Left renal cortex interstitium (tissue), 4 donors: ENCODE measurements at regions not wholly inside any gene's neighbourhood (a gene's known extent, or its start where the extent isn't known, plus 50 kb on each side); places are given as distances from the start of the nearest gene placed in this dataset.
"Not testable (repeated sequence)": the region's sequence is repeated elsewhere in the genome, so short reads cannot be mapped to it uniquely, and the experiment has no call there.

Source experiments
- DNase-seq, 4 donors: peaks; one replicate each; pipeline ENCODE4 v3.0.0-alpha.2; 2013; ENCODE audit warnings: low read depth in 4 of 4, low spot score in 2 of 4, missing footprints in 1 of 4

DNA sequence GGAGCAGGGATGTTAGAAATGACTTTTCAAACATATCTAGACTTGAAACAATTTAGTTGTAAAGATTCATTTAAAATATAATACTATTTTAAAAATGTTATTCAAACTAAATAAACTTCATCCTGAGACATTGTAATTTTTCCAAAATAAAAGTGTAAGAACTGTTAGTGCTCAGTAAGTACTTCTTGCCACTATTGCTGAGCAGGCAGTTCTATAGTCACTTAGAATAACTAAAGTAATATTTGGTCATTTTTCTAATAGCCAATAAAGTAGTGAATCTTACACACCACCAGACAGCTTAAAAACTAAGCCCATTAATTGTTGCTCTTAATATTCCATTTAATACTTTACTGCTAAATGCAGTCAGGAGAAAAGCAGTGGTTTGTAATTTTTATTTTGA, 1120.0 kb upstream of the CDH10 start:
- no peak for DNase-seq

- DNase-seq, result no peak
Measured at GRCh38 chr5:25763781-25764180, 1119.0 kb upstream of the CDH10 start.

GRCh38 chr5:25754895-25755294, 1110.1 kb upstream of the CDH10 start:
- DNase-seq, result no peak

GRCh38 chr5:25744908-25745307, 1100.1 kb upstream of the CDH10 start:
- DNase-seq, result no peak

GRCh38 chr5:25716680-25717079, 1071.9 kb upstream of the CDH10 start:
- no peak for DNase-seq

DNA sequence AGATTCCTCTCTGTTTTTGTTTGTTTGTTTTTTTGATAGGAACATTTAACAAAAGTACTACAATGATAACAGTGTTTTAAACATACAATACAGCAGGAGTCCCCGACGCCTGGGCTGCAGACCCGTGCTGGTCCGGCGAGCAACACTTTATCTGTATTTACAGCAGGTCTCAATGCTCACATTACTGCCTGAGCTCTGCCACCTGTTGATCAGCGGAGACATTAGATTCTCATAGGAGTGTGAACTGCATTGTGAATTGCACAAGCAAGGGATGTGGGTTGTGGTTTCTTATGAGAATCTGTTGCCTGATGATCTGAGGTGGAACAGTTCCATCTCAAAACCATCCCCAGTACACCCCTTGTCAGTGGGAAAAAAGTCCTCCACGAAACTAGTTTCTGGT, 1068.5 kb upstream of the CDH10 start:
- no peak for DNase-seq

GRCh38 chr5:25707093-25707492, 1062.3 kb upstream of the CDH10 start:
- no peak for DNase-seq

- DNase-seq, result no peak
Measured at GRCh38 chr5:25701936-25702335, 1057.2 kb upstream of the CDH10 start.

DNA sequence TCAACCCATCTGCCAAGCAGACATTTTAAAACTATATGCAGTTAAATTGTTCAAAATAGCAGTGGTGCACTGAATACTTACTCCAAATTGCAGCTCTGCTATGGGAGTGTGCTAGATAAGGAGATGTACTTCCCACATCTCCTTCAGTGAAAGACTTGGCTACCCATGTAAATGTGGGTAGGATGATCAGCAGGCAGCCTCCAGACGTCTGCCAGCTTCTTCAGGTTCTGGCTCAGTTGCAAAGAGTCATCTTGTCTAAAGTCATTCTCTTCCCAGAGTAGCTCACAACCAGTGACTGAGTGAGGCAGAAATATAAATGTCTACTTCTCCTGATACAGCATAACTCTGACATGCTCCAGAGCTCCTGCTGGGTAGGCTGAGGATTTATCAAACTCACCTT, 1050.0 kb upstream of the CDH10 start:
- no peak for DNase-seq

DNA sequence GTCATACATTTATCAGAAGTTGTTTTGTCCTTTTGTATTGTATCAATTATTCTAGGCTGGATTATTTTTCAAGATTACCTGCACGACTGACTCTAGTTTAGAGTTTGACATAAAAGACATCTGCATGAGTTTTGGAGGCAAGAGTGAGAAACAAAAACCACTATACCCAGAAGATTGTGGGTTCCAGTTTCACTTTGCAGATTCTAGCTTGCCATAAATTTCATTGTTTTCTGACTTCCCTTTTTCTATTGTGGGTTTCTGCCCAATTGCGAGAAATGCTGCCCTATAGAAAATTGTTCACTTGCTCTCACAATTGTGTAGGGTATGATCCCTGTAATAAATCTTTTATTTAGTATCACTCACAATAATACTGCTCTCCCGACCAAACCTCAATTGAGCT, 1043.4 kb upstream of the CDH10 start:
- no peak for DNase-seq

DNA sequence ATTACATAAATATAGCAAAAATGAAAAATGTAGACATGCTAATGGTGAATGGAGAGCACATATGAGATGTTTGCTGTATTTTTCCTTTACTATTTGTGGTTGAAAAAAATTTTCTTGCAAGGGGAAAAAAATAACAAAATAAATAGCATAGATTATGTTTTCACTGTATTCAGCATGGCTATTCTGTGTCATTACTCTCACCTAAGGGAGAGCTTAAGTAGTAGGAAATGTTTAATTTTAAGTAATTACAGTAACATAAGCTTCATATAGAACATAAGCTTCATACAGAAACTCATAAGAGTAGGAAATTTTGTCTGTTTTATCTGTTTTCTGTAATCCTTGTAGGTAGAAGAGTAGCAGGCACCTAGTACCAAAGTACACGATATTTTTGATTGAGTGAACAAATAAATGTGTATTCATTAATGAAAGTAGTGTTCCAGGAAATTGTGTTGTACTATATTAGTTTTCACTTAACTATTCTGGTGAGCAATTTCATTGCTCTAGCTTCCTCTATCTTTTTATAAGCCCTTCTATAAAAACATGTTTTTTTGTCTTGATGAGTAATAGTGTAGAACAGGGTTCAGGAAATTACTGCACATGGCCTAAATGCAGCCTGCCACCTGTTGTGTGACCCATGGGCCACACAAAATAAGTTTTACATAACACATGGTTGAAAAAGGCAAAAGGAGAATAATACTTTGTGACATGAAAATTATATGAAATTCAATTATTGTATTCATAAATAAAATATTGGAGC, 1025.0 kb upstream of the CDH10 start:
- DNase-seq, result no peak

- DNase-seq, result no peak
Measured at GRCh38 chr5:25662610-25663009, 1017.8 kb upstream of the CDH10 start.

DNA sequence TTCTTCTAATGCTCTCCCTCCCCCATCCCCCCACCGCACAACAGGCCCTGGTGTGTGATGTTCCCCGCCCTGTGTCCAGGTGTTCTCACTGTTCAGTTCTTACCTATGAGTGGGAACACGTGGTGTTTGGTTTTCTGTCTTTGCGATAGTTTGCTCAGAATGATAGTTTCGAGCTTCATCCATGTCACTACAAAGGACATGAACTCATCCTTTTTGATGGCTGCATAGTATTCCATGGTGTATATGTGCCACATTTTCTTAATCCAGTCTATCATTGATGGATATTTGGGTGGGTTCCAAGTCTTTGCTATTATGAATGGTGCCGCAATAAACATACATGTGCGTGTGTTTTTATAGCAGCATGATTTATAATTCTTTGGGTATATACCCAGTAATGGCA, 1005.5 kb upstream of the CDH10 start:
- not testable (repeated sequence) for DNase-seq

GRCh38 chr5:25649628-25650265, 1005.0 kb upstream of the CDH10 start:
- no peak for DNase-seq

- DNase-seq, result no peak
Measured at GRCh38 chr5:25646421-25647341, 1001.9 kb upstream of the CDH10 start.

- DNase-seq, result no peak
Measured at GRCh38 chr5:25641124-25641523, 996.3 kb upstream of the CDH10 start.

DNA sequence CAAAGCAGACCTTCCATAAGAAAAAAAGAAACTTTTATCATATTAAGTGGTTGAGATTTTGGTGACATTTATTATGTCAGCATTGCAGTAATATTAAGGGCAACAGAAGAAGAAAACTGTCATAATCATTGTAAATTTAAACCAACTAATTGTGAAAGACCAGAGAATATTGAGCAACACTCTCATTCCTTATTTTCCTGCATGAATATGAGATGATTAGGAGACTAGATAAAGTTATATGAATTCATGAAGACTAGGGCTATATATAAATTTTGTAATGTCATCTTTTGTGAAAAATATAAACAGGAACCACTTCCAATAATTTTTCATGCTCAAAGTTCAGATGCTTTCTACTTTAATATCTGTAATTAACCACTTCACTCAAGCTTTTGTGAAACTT, 974.5 kb upstream of the CDH10 start:
- no peak for DNase-seq

- DNase-seq, result no peak
Measured at GRCh38 chr5:25618821-25619220, 974.0 kb upstream of the CDH10 start.

- no peak for DNase-seq
Measured at GRCh38 chr5:25614466-25614865, 969.7 kb upstream of the CDH10 start.

GRCh38 chr5:25604681-25605080, 959.9 kb upstream of the CDH10 start:
- DNase-seq, result no peak

GRCh38 chr5:25579111-25579510, 934.3 kb upstream of the CDH10 start:
- no peak for DNase-seq
